ENCODE measurements at regions not wholly inside any gene's neighbourhood (a gene's known extent, or its start where the extent isn't known, plus 50 kb on each side); places are given as distances from the start of the nearest gene placed in this dataset.
"Not testable (repeated sequence)": the region's sequence is repeated elsewhere in the genome, so short reads cannot be mapped to it uniquely, and the experiment has no call there.

- no peak for TF ChIP-seq EP300 (IDR thresholded peaks at IDR 0.05)
- DNase-seq (no peak), ATAC-seq (ENCODE audit: low FRiP score in 2 of 2) (no peak)
- 77 to 79% methylated on average over 2 of the region's 2 CpGs for WGBS, 2 donors
- Histone ChIP-seq H3K36me3 (no peaks in the 10 kb centered on the region), H3K27me3 (no peaks in the 10 kb centered on the region), H3K4me3 (no peak overlapping the region), H3K27ac (no peak overlapping the region), H3K4me1 (no peaks in the 10 kb centered on the region), H3K9me3 (peaks cover 0 to 3% (median 0%) of the 10 kb centered on the region in 4 donors)
Observed at GRCh38 chr6:112535816-112536215, 188.7 kb downstream of the RFPL4B start.

- DNase-seq (no peak), ATAC-seq (ENCODE audit: low FRiP score in 2 of 2) (no peak)
- TF ChIP-seq EP300 (IDR thresholded peaks at IDR 0.05): no peak
- no peak for TF ChIP-seq POLR2AphosphoS5 (IDR thresholded peaks at IDR 0.05)
- TF ChIP-seq CTCF (IDR thresholded peaks at IDR 0.05): no peak
- no peak for TF ChIP-seq POLR2A (IDR thresholded peaks at IDR 0.05)
- peaks cover 0 to 3% (median 0%) of the 10 kb centered on the region in 4 donors for H3K9me3 ChIP-seq
- no peak overlapping the region for H3K27ac ChIP-seq
- H3K36me3 ChIP-seq: no peaks in the 10 kb centered on the region
- H3K4me1 ChIP-seq: no peaks in the 10 kb centered on the region
- no peaks in the 10 kb centered on the region for H3K27me3 ChIP-seq
- 85 to 89% methylated on average over 2 of the region's 2 CpGs for WGBS, 2 donors
- H3K4me3 ChIP-seq: no peak overlapping the region
Observed at GRCh38 chr6:112539355-112539754, 192.2 kb downstream of the RFPL4B start.

- not testable (repeated sequence) for DNase-seq; H3K9me3 ChIP-seq; ATAC-seq (ENCODE audit: low FRiP score in 2 of 2); H3K4me1 ChIP-seq; H3K4me3 ChIP-seq; H3K27me3 ChIP-seq; H3K36me3 ChIP-seq; H3K27ac ChIP-seq
- WGBS, 2 donors: 93 to 95% methylated on average over 2 to 3 of the region's 3 CpGs
Observed at GRCh38 chr6:112541847-112542246, 194.7 kb downstream of the RFPL4B start.

GRCh38 chr6:112547321-112548085 lies 200.4 kb downstream of the RFPL4B start:
- not testable (repeated sequence) for DNase-seq; H3K9me3 ChIP-seq; H3K27me3 ChIP-seq; ATAC-seq (ENCODE audit: low FRiP score in 2 of 2); H3K4me3 ChIP-seq; H3K4me1 ChIP-seq; H3K27ac ChIP-seq; H3K36me3 ChIP-seq
- WGBS, 2 donors: 87 to 91% methylated on average over 8 of the region's 8 CpGs

- H3K4me1 ChIP-seq: no peaks in the 10 kb centered on the region
- ATAC-seq (ENCODE audit: low FRiP score in 2 of 2): no peak
- H3K27me3 ChIP-seq: no peaks in the 10 kb centered on the region
- 86 to 97% methylated on average over 1 of the region's 1 CpG for WGBS, 2 donors
- H3K27ac ChIP-seq: no peak overlapping the region
- H3K9me3 ChIP-seq: no peaks in the 10 kb centered on the region
- no peak for TF ChIP-seq CTCF (IDR thresholded peaks at IDR 0.05)
- no peak for TF ChIP-seq EP300 (IDR thresholded peaks at IDR 0.05)
- TF ChIP-seq POLR2A (IDR thresholded peaks at IDR 0.05): no peak
- TF ChIP-seq POLR2AphosphoS5 (IDR thresholded peaks at IDR 0.05): no peak
- H3K4me3 ChIP-seq: no peak overlapping the region
- DNase-seq: no peak
- H3K36me3 ChIP-seq: no peaks in the 10 kb centered on the region
Observed at GRCh38 chr6:112549749-112550148, 202.6 kb downstream of the RFPL4B start.

- H3K36me3 ChIP-seq: no peaks in the 10 kb centered on the region
- no peaks in the 10 kb centered on the region for H3K27me3 ChIP-seq
- TF ChIP-seq POLR2A (IDR thresholded peaks at IDR 0.05) (no peak), CTCF (IDR thresholded peaks at IDR 0.05) (no peak), EP300 (IDR thresholded peaks at IDR 0.05) (no peak), POLR2AphosphoS5 (IDR thresholded peaks at IDR 0.05) (no peak)
- no peaks in the 10 kb centered on the region for H3K9me3 ChIP-seq
- no peaks in the 10 kb centered on the region for H3K4me1 ChIP-seq
- H3K27ac ChIP-seq: no peak overlapping the region
- no peak overlapping the region for H3K4me3 ChIP-seq
- ATAC-seq (ENCODE audit: low FRiP score in 2 of 2): no peak
- DNase-seq: no peak
Observed at GRCh38 chr6:112557435-112557834, 210.3 kb downstream of the RFPL4B start.
